SK-N-SH treated with all-trans-retinoic acid at 6 μM for 48 hours (cell line): ENCODE measurements at regions not wholly inside any gene's neighbourhood (a gene's known extent, or its start where the extent isn't known, plus 50 kb on each side); places are given as distances from the start of the nearest gene placed in this dataset.

Source experiments
- CSDC2 ChIP-seq: fragments of 250-450 bp; sonication (Bioruptor Pico); IDR thresholded peaks from 2 replicates; pipeline ENCODE4 v1.5.0; 2020; ENCODE audit warnings: mild to moderate bottlenecking, moderate library complexity
- OSR1 ChIP-seq: fragments of 250-450 bp; sonication (Bioruptor Pico); IDR thresholded peaks from 2 replicates; pipeline ENCODE4 v1.8.0; 2022; ENCODE audit warnings: moderate library complexity, mild to moderate bottlenecking, inconsistent platforms
- PPARA ChIP-seq: fragments of 250-450 bp; sonication (Bioruptor Pico); IDR thresholded peaks from 2 replicates; pipeline ENCODE4 v1.5.0; 2020; ENCODE audit warnings: mild to moderate bottlenecking, borderline replicate concordance
- SNAI2 ChIP-seq: fragments of 250-450 bp; sonication (Bioruptor Pico); IDR thresholded peaks from 2 replicates; pipeline ENCODE4 v1.5.0; 2020; ENCODE audit warnings: mild to moderate bottlenecking, moderate library complexity
- ZNF70 ChIP-seq: fragments of 450-650 bp; formaldehyde crosslinking; IDR thresholded peaks from 2 replicates; pipeline ENCODE4 v1.5.0; 2020; ENCODE audit warnings: mild to moderate bottlenecking, moderate library complexity
- ZNF8 ChIP-seq: fragments of 450-650 bp; formaldehyde crosslinking; IDR thresholded peaks from 2 replicates; pipeline ENCODE4 v1.5.0; 2020; ENCODE audit warnings: mild to moderate bottlenecking, moderate library complexity
- TF ChIP-seq, protein P1 (sequence below): fragments of 250-450 bp; sonication (Bioruptor Pico); IDR thresholded peaks from 2 replicates; pipeline ENCODE4 v1.8.0; 2020; ENCODE audit warnings: mild to moderate bottlenecking, moderate library complexity, borderline replicate concordance
- TF ChIP-seq, protein P2 (sequence below): fragments of 250-450 bp; sonication (Bioruptor Pico); IDR thresholded peaks from 2 replicates; pipeline ENCODE4 v1.5.0; 2020; ENCODE audit warnings: mild to moderate bottlenecking, moderate library complexity

GRCh38 chr6:111978532-111979149 is 75.3 kb upstream of the CCN6 start:
- TF ChIP-seq CSDC2, result no peak
- TF ChIP-seq, protein P1, sequence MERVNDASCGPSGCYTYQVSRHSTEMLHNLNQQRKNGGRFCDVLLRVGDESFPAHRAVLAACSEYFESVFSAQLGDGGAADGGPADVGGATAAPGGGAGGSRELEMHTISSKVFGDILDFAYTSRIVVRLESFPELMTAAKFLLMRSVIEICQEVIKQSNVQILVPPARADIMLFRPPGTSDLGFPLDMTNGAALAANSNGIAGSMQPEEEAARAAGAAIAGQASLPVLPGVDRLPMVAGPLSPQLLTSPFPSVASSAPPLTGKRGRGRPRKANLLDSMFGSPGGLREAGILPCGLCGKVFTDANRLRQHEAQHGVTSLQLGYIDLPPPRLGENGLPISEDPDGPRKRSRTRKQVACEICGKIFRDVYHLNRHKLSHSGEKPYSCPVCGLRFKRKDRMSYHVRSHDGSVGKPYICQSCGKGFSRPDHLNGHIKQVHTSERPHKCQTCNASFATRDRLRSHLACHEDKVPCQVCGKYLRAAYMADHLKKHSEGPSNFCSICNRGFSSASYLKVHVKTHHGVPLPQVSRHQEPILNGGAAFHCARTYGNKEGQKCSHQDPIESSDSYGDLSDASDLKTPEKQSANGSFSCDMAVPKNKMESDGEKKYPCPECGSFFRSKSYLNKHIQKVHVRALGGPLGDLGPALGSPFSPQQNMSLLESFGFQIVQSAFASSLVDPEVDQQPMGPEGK (CRISPR knock-in tag), result no peak
- TF ChIP-seq, protein P2, sequence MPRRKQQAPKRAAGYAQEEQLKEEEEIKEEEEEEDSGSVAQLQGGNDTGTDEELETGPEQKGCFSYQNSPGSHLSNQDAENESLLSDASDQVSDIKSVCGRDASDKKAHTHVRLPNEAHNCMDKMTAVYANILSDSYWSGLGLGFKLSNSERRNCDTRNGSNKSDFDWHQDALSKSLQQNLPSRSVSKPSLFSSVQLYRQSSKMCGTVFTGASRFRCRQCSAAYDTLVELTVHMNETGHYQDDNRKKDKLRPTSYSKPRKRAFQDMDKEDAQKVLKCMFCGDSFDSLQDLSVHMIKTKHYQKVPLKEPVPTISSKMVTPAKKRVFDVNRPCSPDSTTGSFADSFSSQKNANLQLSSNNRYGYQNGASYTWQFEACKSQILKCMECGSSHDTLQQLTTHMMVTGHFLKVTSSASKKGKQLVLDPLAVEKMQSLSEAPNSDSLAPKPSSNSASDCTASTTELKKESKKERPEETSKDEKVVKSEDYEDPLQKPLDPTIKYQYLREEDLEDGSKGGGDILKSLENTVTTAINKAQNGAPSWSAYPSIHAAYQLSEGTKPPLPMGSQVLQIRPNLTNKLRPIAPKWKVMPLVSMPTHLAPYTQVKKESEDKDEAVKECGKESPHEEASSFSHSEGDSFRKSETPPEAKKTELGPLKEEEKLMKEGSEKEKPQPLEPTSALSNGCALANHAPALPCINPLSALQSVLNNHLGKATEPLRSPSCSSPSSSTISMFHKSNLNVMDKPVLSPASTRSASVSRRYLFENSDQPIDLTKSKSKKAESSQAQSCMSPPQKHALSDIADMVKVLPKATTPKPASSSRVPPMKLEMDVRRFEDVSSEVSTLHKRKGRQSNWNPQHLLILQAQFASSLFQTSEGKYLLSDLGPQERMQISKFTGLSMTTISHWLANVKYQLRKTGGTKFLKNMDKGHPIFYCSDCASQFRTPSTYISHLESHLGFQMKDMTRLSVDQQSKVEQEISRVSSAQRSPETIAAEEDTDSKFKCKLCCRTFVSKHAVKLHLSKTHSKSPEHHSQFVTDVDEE (CRISPR knock-in tag), result no peak
- TF ChIP-seq OSR1 (CRISPR knock-in tag), result no peak
- no peak for TF ChIP-seq PPARA (CRISPR knock-in tag)
- no peak for TF ChIP-seq ZNF8 (CRISPR knock-in tag)
- TF ChIP-seq SNAI2 (CRISPR knock-in tag), result no peak
- TF ChIP-seq ZNF70 (CRISPR knock-in tag), result no peak
